ENCODE measurements at regions not wholly inside any gene's neighbourhood (a gene's known extent, or its start where the extent isn't known, plus 50 kb on each side); places are given as distances from the start of the nearest gene placed in this dataset.
"Not testable (repeated sequence)": the region's sequence is repeated elsewhere in the genome, so short reads cannot be mapped to it uniquely, and the experiment has no call there.

DNA sequence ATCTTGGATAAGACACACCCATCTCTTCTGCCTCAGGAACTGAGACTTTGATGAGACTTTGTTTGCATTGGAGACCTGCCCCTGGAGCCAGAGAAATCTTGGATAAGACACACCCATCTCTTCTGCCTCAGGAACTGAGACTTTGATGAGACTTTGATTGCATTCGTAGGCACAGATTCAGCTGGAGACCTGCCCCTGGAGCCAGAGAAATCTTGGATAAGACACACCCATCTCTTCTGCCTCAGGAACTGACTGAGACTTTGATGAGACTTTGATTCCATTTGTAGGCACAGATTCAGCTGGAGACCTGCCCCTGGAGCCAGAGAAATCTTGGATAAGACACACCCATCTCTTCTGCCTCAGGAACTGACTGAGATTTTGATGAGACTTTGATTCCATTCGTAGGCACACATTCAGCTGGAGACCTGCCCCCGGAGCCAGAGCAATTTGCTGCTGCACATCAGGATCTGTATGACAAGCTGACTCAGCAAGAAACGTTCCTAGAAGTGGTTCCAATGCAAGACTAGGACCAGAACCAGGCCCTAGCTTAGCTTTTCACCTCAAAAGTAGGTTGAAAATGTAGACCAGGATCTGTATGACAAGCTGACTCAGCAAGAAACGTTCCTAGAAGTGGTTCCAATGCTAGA is 54.0 kb upstream of the TMEM97 start:
- not testable (repeated sequence) for TF ChIP-seq ATF7 (IDR thresholded peaks at IDR 0.05; ENCODE audit: low read depth); FOXM1 (IDR thresholded peaks at IDR 0.05; ENCODE audit: low read depth, low read length)
